ENCODE measurements at regions not wholly inside any gene's neighbourhood (a gene's known extent, or its start where the extent isn't known, plus 50 kb on each side); places are given as distances from the start of the nearest gene placed in this dataset.
A peak's percentile ranks its signal among the peaks of the same experiment; 100 is the strongest.

- TF ChIP-seq ZNF768 (CRISPR knock-in tag; IDR thresholded peaks at IDR 0.05) (peak; percentile 71), ZNF354B (CRISPR knock-in tag; IDR thresholded peaks at IDR 0.05) (0 out of 2 replicates have a peak, but pooled peaks have one; percentile 80), ZBTB38 (CRISPR knock-in tag; IDR thresholded peaks at IDR 0.05) (peak; percentile 43; the same call in 1 of the 2 replicates), ZFP36 (IDR thresholded peaks at IDR 0.05; ENCODE audit: borderline replicate concordance, low read depth, low read length, partially characterized antibody) (no peak), ZNF232 (CRISPR knock-in tag; IDR thresholded peaks at IDR 0.05; ENCODE audit: borderline replicate concordance) (no peak; the same call in 1 of the 2 replicates), CBX5 (CRISPR knock-in tag; IDR thresholded peaks at IDR 0.05; ENCODE audit: borderline replicate concordance) (peak; percentile 87; the same call in 1 of the 2 replicates), CHCHD3 (CRISPR knock-in tag; IDR thresholded peaks at IDR 0.05) (no peak), MZF1 (CRISPR knock-in tag; IDR thresholded peaks at IDR 0.05; ENCODE audit: borderline replicate concordance) (no peak), TFE3 (CRISPR knock-in tag; IDR thresholded peaks at IDR 0.05) (no peak), HNF1B (CRISPR knock-in tag; IDR thresholded peaks at IDR 0.05) (peak; percentile 82), ZNF382 (CRISPR knock-in tag; IDR thresholded peaks at IDR 0.05; ENCODE audit: borderline replicate concordance) (no peak), MIER2 (CRISPR knock-in tag; IDR thresholded peaks at IDR 0.05) (no peak), SNAPC2 (CRISPR knock-in tag; IDR thresholded peaks at IDR 0.05) (0 out of 2 replicates have a peak, but pooled peaks have one; percentile 77), ZNF782 (CRISPR knock-in tag; IDR thresholded peaks at IDR 0.05; ENCODE audit: borderline replicate concordance) (no peak), ZSCAN22 (CRISPR knock-in tag; IDR thresholded peaks at IDR 0.05) (no peak; the same call in 1 of the 2 replicates), JARID2 (CRISPR knock-in tag; IDR thresholded peaks at IDR 0.05; ENCODE audit: insufficient replicate concordance) (peak; percentile 60), TCF12 (IDR thresholded peaks at IDR 0.05) (no peak), TCF12 (CRISPR knock-in tag; IDR thresholded peaks at IDR 0.05) (peak; percentile 89; the same call in 1 of the 2 replicates), RERE (CRISPR knock-in tag; IDR thresholded peaks at IDR 0.05; ENCODE audit: low read depth) (peak; percentile 73; the same call in 1 of the 2 replicates), FOXM1 (CRISPR knock-in tag; IDR thresholded peaks at IDR 0.05) (no peak), ZNF776 (CRISPR knock-in tag; IDR thresholded peaks at IDR 0.05) (0 out of 2 replicates have a peak, but pooled peaks have one; percentile 24), SPEN (CRISPR knock-in tag; IDR thresholded peaks at IDR 0.05; ENCODE audit: low read depth) (peak; percentile 84), ZSCAN29 (CRISPR knock-in tag; conservative IDR thresholded peaks at IDR 0.05) (peak; percentile 89)
Observed at GRCh38 chr20:47973519-47974233, 188.4 kb upstream of the SULF2 start (continued).
